A549 (cell line): ENCODE measurements at regions not wholly inside any gene's neighbourhood (a gene's known extent, or its start where the extent isn't known, plus 50 kb on each side); places are given as distances from the start of the nearest gene placed in this dataset.

Experiments
- ATAC-seq, 2 experiments: fragments of 200-7000 bp in 1 of 2; fragments of >200 bp in 1 of 2; cut with Nextera tagmentation in 1 of 2; cut with Tn5 transposase in 1 of 2; 3 replicates each; pipeline versions ENCODE4 v1.8.0 to v1.9.1; 2018 to 2020; ENCODE audit warnings: mild to moderate bottlenecking in 1 of 2, moderate library complexity in 1 of 2
- CTCF ChIA-PET: fragments of 300-600 bp; sonication (Branson Sonifier 250); formaldehyde crosslinking; extraction: SDS; loops from one replicate; lab custom pipeline; 2021; ENCODE audit warnings: antibody characterized with exemption, inconsistent platforms; lab: Yijun Ruan, JAX
- POLR2A ChIA-PET: fragments of 350-600 bp; formaldehyde crosslinking; extraction: SDS; loops from one replicate; lab custom pipeline; 2021; ENCODE audit warnings: antibody characterized with exemption, inconsistent platforms; lab: Yijun Ruan, JAX
- DNase-seq, 2 experiments: peaks; one replicate each; pipeline versions ENCODE4 v3.0.0 to v3.0.0-alpha.2; 2011 to 2016; ENCODE audit warnings: low read depth in 1 of 2, low spot score in 1 of 2
- FAIRE-seq: peaks from 2 replicates; lab custom pipeline; 2011; peaks lifted over from hg19 to GRCh38; lab: Jason Lieb, UNC
- H3K27ac ChIP-seq, 2 experiments: fragments of >200 bp; sonication (Bioruptor Twin); formaldehyde crosslinking; 3 replicates each; pipeline ENCODE4 v1.5.1; 2016 to 2017
- H3K4me1 ChIP-seq: fragments of >200 bp; sonication (Bioruptor Twin); formaldehyde crosslinking; 3 replicates; pipeline ENCODE4 v1.6.1; 2016
- H3K4me2 ChIP-seq: fragments of >200 bp; sonication (Bioruptor Twin); formaldehyde crosslinking; 3 replicates; pipeline ENCODE4 v1.6.1; 2016
- H3K4me3 ChIP-seq: fragments of >200 bp; sonication (Bioruptor Twin); formaldehyde crosslinking; 3 replicates; pipeline ENCODE4 v1.5.1; 2016
- H3K9me3 ChIP-seq: fragments of >200 bp; sonication (Bioruptor Twin); formaldehyde crosslinking; 3 replicates; pipeline ENCODE4 v1.6.1; 2016
- BHLHE40 ChIP-seq: IDR thresholded peaks from 2 replicates; pipeline ENCODE4 v1.6.1; 2012; ENCODE audit warnings: low read depth, low read length, inconsistent platforms
- CBX2 ChIP-seq: fragments of 200-600 bp; sonication (generic); IDR thresholded peaks from 2 replicates; pipeline ENCODE4 v1.6.1; 2016; ENCODE audit warnings: low read depth, mild to moderate bottlenecking, borderline replicate concordance
- CTCF ChIP-seq: fragments of >200 bp; sonication (Bioruptor Twin); formaldehyde crosslinking; IDR thresholded peaks from 3 replicates; pipeline ENCODE4 v1.5.1; 2016
- EHMT2 ChIP-seq: fragments of 200-600 bp; sonication (generic); IDR thresholded peaks from 2 replicates; pipeline ENCODE4 v1.6.1; 2016; ENCODE audit warnings: antibody characterized with exemption, low read depth, mild to moderate bottlenecking, moderate library complexity
- ELK1 ChIP-seq: fragments of 150-350 bp; IDR thresholded peaks from 2 replicates; pipeline ENCODE4 v1.6.1; 2014; ENCODE audit warnings: low read depth, mild to moderate bottlenecking, low read length
- EP300 ChIP-seq, 2 experiments: fragments of >200 bp; sonication (Bioruptor Twin); formaldehyde crosslinking; IDR thresholded peaks; 2 replicates in 1 of 2; 3 replicates in 1 of 2; pipeline ENCODE4 v1.6.1; 2016 to 2017
- FOSL2 ChIP-seq, 2 experiments: fragments of 450-650 bp in 1 of 2; fragments of >200 bp in 1 of 2; sonication (Bioruptor Twin) in 1 of 2; formaldehyde crosslinking; IDR thresholded peaks; 2 replicates each; pipeline versions ENCODE4 v1.5.0 to v1.6.1; 2016 to 2020; ENCODE audit warnings: mild to moderate bottlenecking in 1 of 2, moderate library complexity in 1 of 2
- HEYL ChIP-seq: fragments of 250-450 bp; sonication (Bioruptor Pico); IDR thresholded peaks from 2 replicates; pipeline ENCODE4 v1.8.0; 2021; ENCODE audit warnings: mild to moderate bottlenecking, moderate library complexity
- HOXA7 ChIP-seq: fragments of 250-450 bp; sonication (Bioruptor Pico); IDR thresholded peaks from 2 replicates; pipeline ENCODE4 v1.5.0; 2020; ENCODE audit warnings: mild to moderate bottlenecking, moderate library complexity
- HOXB13 ChIP-seq: fragments of 250-450 bp; sonication (Bioruptor Pico); IDR thresholded peaks from 2 replicates; pipeline ENCODE4 v1.5.0; 2020; ENCODE audit warnings: low read depth, mild to moderate bottlenecking, moderate library complexity
- HOXB5 ChIP-seq: fragments of 250-450 bp; sonication (Bioruptor Pico); IDR thresholded peaks from 2 replicates; pipeline ENCODE4 v1.5.0; 2020; ENCODE audit warnings: mild to moderate bottlenecking, moderate library complexity
- JUNB ChIP-seq: fragments of >200 bp; sonication (Bioruptor Twin); formaldehyde crosslinking; IDR thresholded peaks from 2 replicates; pipeline ENCODE4 v1.6.1; 2016
- KDM1A ChIP-seq: fragments of 200-600 bp; sonication (generic); IDR thresholded peaks from 2 replicates; pipeline ENCODE4 v1.6.1; 2016; ENCODE audit warnings: low read depth, mild to moderate bottlenecking
- NR3C1 ChIP-seq: fragments of >200 bp; sonication (Bioruptor Twin); formaldehyde crosslinking; IDR thresholded peaks from 3 replicates; pipeline ENCODE4 v1.6.1; 2017
- RAD21 ChIP-seq, 2 experiments: fragments of >200 bp in 1 of 2; sonication (Bioruptor Twin) in 1 of 2; formaldehyde crosslinking in 1 of 2; IDR thresholded peaks in 1 of 2; conservative IDR thresholded peaks in 1 of 2; 2 replicates in 1 of 2; 3 replicates in 1 of 2; pipeline ENCODE4 v1.6.1; 2012 to 2018; ENCODE audit warnings: inconsistent platforms in 1 of 2
- RFX5 ChIP-seq: fragments of 450-650 bp; IDR thresholded peaks from 2 replicates; pipeline ENCODE4 v1.7.1; 2014; ENCODE audit warnings: antibody characterized with exemption, mild to moderate bottlenecking, moderate library complexity
- SMC3 ChIP-seq: fragments of >200 bp; sonication (Bioruptor Twin); formaldehyde crosslinking; IDR thresholded peaks from 3 replicates; pipeline ENCODE4 v1.6.1; 2018; ENCODE audit warnings: inconsistent platforms
- SREBF2 ChIP-seq: fragments of 450-650 bp; IDR thresholded peaks from 2 replicates; pipeline ENCODE4 v1.6.1; 2014; ENCODE audit warnings: mild to moderate bottlenecking, moderate library complexity
- ZNF302 ChIP-seq: fragments of 250-450 bp; sonication (Bioruptor Pico); IDR thresholded peaks from 2 replicates; pipeline ENCODE4 v1.9.0; 2021; ENCODE audit warnings: inconsistent platforms, mild to moderate bottlenecking, moderate library complexity
- WGBS: methylation state at CpG from one replicate; pipeline ENCODE4 v1.1.6; 2017; ENCODE audit errors: missing lambda C conversion rate; 5-methylcytosine and 5-hydroxymethylcytosine counted together

- H3K4me1 ChIP-seq: peaks cover 38% of the 10 kb centered on the region
- POLR2A ChIA-PET: no interaction called here
- DNase-seq: no peak
- H3K4me3 ChIP-seq: no peak overlapping the region
- TF ChIP-seq RAD21 (conservative IDR thresholded peaks at IDR 0.05 in 1 of 2, IDR thresholded peaks at IDR 0.05 in 1 of 2): peak; percentile 37 to 46; a peak in 4 of 5 replicates
- no peak for TF ChIP-seq HEYL (CRISPR knock-in tag)
- TF ChIP-seq CTCF: 0 out of 3 replicates have a peak, but pooled peaks have one; percentile 20
- TF ChIP-seq SMC3: peak; percentile 31; the same call in 2 of the 3 replicates
- H3K9me3 ChIP-seq: no peaks in the 10 kb centered on the region
- peak overlapping the region; percentile 59 to 69; a peak in 3 of 6 replicates for H3K27ac ChIP-seq
- CTCF ChIA-PET: interaction anchor here (0.6 to 1.1 kb wide), 6 partner anchors 14 to 389 kb away, joined by 3 read pairs; no protein-coding TSS in a partner anchor
- no peak overlapping the region for H3K4me2 ChIP-seq
- no peak for FAIRE-seq
- peak; percentile 42 to 60; a peak in 2 of 6 replicates for ATAC-seq
- WGBS: 76% methylated on average over 4 of the region's 4 CpGs
These were observed 56.2 kb upstream of the BMP6 start for GRCh38 chr6:7669742-7670141.

- ATAC-seq (peak in 1 of 2 experiments; percentile 52; a peak in 3 of 6 replicates), FAIRE-seq (no peak), DNase-seq (peak in 1 of 2 experiments; percentile 57)
- ChIA-PET POLR2A (no interaction called here), CTCF (interaction anchor here (0.9 kb wide), 1 partner anchor 30 kb away, joined by 3 read pairs; no protein-coding TSS in a partner anchor)
- peaks cover 38% of the 10 kb centered on the region for H3K4me1 ChIP-seq
- no peaks in the 10 kb centered on the region for H3K9me3 ChIP-seq
- 14% methylated on average over 7 of the region's 7 CpGs for WGBS
- H3K4me3 ChIP-seq: no peak overlapping the region
- H3K4me2 ChIP-seq: peak overlapping the region; percentile 36
- peak overlapping the region; percentile 59 to 69 for H3K27ac ChIP-seq
- TF ChIP-seq JUNB: 0 out of 2 replicates have a peak, but pooled peaks have one; percentile 20
- no peak for TF ChIP-seq RFX5
- no peak for TF ChIP-seq ZNF302 (CRISPR knock-in tag)
- no peak for TF ChIP-seq EHMT2
- peak; percentile 37 to 38; a peak in 2 of 5 replicates for TF ChIP-seq EP300 (IDR thresholded peaks at IDR 0.05)
- TF ChIP-seq FOSL2 (IDR thresholded peaks at IDR 0.05): 0 out of 2 replicates have a peak, but pooled peaks have one; percentile 7
- peak; percentile 37; the same call in 1 of the 2 replicates for TF ChIP-seq FOSL2 (CRISPR knock-in tag; IDR thresholded peaks at IDR 0.05)
These were observed 54.8 kb upstream of the BMP6 start for GRCh38 chr6:7671076-7671475.

GRCh38 chr6:7671581-7671980, 54.3 kb upstream of the BMP6 start:
- WGBS: 92% methylated on average over 3 of the region's 3 CpGs
- H3K4me2 ChIP-seq: peak overlapping the region; percentile 36
- peaks cover 38% of the 10 kb centered on the region for H3K4me1 ChIP-seq
- H3K27ac ChIP-seq: peak overlapping the region; percentile 59 to 69
- FAIRE-seq: no peak
- ChIA-PET CTCF (interaction anchor here (0.8 to 1.3 kb wide), 3 partner anchors 31 to 335 kb away, joined by 3 read pairs; no protein-coding TSS in a partner anchor), POLR2A (interaction anchor here (1.1 kb wide), 1 partner anchor 21 kb away, joined by 5 read pairs; no protein-coding TSS in a partner anchor)
- H3K9me3 ChIP-seq: no peaks in the 10 kb centered on the region
- no peak overlapping the region for H3K4me3 ChIP-seq
- no peak for DNase-seq
- TF ChIP-seq CBX2 (no peak), JUNB (no peak), SMC3 (no peak), NR3C1 (no peak), SREBF2 (no peak), HOXB13 (CRISPR knock-in tag) (no peak), BHLHE40 (no peak), HOXB5 (CRISPR knock-in tag) (no peak), HOXA7 (CRISPR knock-in tag) (no peak), ELK1 (no peak), KDM1A (no peak)
- no peak for ATAC-seq
